ENCODE measurements at regions not wholly inside any gene's neighbourhood (a gene's known extent, or its start where the extent isn't known, plus 50 kb on each side); places are given as distances from the start of the nearest gene placed in this dataset.

DNA sequence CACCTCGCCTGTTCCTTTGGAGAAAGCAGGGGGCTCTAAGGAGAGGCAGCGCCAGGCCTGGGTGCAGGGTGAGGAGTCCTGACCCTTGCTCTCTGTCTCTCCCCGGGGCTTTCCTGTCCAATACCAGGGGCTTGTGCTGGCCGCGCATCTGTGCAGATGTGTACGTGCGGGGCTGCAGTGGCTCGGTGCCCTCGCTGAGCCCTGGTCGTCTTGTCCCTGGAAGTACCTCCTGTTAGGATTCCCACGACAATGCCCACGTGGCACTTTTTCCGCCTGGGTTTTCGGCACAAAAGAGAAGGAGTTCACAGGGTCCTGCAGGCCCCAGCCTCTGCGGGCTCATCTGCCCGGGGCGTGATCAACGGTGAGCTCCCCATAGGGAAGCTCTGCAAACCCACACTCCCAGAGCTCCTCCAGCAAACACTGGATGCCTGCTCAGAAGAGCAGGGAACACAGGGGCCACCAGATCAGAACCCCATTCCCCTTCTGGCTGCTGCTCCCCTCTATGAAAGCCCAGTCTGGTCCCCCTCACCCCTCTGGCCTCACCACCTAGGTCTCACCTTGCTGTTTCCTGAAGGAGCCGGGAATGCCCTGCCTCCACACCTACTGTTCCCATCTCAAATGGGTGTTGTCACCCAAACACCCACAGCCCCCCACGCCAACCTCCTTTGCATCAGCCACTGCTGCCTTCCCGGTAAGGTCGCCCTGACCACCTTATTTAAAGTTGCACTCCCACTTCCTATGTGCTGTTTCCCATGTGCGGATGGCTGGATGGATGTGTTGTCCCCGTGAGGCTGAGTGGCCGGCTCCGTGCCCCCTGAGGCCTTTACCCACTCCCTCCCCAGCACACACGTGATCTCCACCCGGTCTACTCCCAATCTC lies 62.6 kb upstream of the PRR20G start:
- no peaks in the 10 kb centered on the region for H3K9me3 Mint-ChIP-seq
- no peaks in the 10 kb centered on the region for H3K36me3 Mint-ChIP-seq
- peak; percentile 11 to 33 for ATAC-seq
- no peaks in the 10 kb centered on the region for H3K4me1 Mint-ChIP-seq (ENCODE audit: low read depth in 2 of 2)
- peaks cover 28 to 52% of the 10 kb centered on the region in 2 donors for H3K27me3 Mint-ChIP-seq
- H3K4me3 Mint-ChIP-seq = no peak overlapping the region
- no peak for DNase-seq (ENCODE audit: low spot score)
- H3K27ac Mint-ChIP-seq = no peak overlapping the region

DNA sequence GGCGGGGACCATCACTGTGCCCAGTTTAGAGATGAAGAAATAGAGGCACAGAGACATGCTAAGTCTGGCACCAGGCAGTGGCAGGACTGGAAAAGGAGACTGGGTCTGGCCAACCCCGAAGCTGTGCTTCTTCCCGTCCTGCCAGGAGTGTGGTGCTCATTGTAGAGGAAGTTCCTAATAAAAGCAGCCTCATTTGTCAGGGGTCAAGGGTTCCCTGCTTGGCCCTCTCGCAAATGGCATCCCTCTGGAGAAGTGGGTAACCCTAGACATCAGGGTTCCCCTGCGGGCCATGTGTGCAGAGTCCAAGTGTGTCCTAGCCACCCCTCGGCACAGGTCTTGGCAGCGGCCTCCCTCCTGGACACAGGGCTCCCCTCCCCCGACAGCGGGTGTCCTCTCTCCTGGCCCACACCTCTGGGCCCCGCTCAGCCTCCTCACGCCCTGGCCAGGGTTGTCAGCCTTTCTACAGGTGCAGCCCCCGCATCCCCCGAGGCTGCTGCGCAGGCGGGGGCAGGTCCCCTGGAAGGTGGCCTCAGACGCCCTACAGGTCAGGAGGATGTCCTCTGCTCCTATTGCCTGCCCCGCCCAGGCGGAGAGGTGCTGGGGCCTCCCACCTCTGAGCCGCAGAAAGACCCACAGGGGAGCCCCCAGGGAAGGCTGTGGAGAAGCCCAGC lies 61.8 kb upstream of the PRR20G start:
- Mint-ChIP-seq H3K27ac (no peak overlapping the region), H3K4me1 (ENCODE audit: low read depth in 2 of 2) (no peaks in the 10 kb centered on the region), H3K4me3 (no peak overlapping the region), H3K9me3 (no peaks in the 10 kb centered on the region), H3K27me3 (peaks cover 27 to 52% of the 10 kb centered on the region in 2 donors), H3K36me3 (no peaks in the 10 kb centered on the region)
- ATAC-seq (peak; percentile 44 to 60), DNase-seq (ENCODE audit: low spot score) (no peak)

DNA sequence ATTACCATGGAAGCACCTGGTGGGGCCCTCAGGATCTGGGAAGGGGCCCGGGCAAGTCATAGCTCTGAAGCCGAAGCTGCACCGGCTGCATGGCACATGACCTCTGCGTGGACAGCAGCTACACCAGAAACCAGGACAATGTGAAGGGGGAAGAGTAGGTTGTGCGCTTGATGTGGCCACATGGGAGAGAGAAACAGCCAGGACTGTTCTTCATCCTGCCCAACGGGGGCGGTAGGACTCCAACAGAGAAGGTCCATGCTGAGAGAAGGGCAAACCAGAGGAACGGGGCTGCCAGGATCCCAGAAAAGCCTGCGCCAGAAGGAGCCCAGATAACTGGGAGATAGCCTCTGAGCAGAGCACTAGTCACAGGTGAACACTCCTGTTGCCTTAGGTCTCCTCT lies 54.9 kb upstream of the PRR20G start:
- peaks cover 9% of the 10 kb centered on the region for H3K9me3 Mint-ChIP-seq
- no peak overlapping the region for H3K4me3 Mint-ChIP-seq
- H3K27ac Mint-ChIP-seq = no peak overlapping the region
- peaks cover 8% of the 10 kb centered on the region for H3K36me3 Mint-ChIP-seq
- ATAC-seq (no peak), DNase-seq (ENCODE audit: low spot score) (no peak)
- H3K4me1 Mint-ChIP-seq (ENCODE audit: low read depth in 2 of 2) = peaks cover 0 to 2% of the 10 kb centered on the region in 2 donors
- H3K27me3 Mint-ChIP-seq = peaks cover 28 to 41% of the 10 kb centered on the region in 2 donors

DNA sequence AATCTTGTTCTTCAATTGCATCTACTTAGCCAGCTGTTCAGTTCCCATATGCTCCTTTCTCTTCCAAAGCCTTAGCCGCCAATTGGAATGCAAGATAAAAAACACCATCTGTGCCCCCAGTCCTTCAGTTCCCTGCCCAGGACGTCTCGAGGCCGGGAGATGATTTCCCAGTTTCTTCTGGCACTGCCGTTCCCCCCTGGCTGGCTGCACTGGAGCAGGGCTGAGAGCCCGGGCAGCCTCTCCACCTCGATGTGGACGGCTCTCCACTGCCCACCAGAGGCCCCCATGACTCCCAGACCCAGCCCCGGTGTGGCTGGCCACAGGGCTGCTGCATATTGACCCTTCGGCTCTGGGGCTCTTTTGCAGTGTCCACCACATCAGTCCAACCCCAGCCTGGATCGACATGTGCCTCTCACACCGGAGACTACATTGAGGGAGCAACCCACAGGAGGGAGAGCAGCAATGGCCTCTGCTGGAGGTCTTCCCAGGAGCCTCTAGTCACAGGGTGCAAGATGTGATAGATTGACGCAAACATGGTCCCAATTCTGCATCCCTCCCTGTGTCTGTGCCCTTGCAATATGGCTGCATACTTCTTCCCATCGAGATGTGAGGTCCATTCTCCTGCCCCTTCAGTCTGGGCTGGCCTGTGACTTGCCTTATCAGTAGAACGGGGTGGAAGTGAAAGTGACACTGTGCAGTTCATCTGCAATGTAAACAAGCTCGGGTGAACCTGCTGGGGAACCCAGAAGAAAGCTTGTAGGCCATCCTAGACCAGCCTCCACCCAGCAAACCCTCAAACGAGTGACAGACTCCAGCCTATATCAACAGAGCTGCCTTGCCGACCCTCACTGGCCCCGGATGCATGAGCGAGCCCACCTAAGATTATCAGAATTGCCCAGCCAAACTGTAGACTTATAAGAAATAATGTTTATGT lies 52.3 kb upstream of the PRR20G start:
- H3K4me3 Mint-ChIP-seq = no peak overlapping the region
- no peak for DNase-seq (ENCODE audit: low spot score)
- peaks cover 21 to 25% of the 10 kb centered on the region in 2 donors for H3K27me3 Mint-ChIP-seq
- peaks cover 8% of the 10 kb centered on the region for H3K36me3 Mint-ChIP-seq
- H3K27ac Mint-ChIP-seq = no peak overlapping the region
- ATAC-seq = no peak
- peaks cover 0 to 2% of the 10 kb centered on the region in 2 donors for H3K4me1 Mint-ChIP-seq (ENCODE audit: low read depth in 2 of 2)
- H3K9me3 Mint-ChIP-seq = peaks cover 9% of the 10 kb centered on the region

DNA sequence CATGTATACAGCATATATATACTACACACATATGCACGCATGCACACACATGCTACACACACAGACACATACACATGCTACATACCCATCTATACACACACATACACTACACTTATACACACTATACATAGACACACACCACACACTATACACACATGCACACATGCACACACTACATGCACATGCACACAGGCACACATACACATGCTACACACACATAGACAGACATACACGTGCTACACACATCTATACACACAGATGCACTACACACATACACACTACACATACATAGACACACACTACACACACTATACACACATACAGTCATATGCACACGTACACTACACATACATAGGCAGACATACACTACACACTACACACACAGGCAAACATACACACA lies 51.2 kb upstream of the PRR20G start:
- ATAC-seq (no peak), DNase-seq (ENCODE audit: low spot score) (no peak)
- peaks cover 8% of the 10 kb centered on the region for H3K36me3 Mint-ChIP-seq
- H3K27me3 Mint-ChIP-seq = peaks cover 25 to 26% of the 10 kb centered on the region in 2 donors
- no peak overlapping the region for H3K27ac Mint-ChIP-seq
- peaks cover 0 to 2% of the 10 kb centered on the region in 2 donors for H3K4me1 Mint-ChIP-seq (ENCODE audit: low read depth in 2 of 2)
- H3K9me3 Mint-ChIP-seq = peaks cover 9% of the 10 kb centered on the region
- H3K4me3 Mint-ChIP-seq = no peak overlapping the region

DNA sequence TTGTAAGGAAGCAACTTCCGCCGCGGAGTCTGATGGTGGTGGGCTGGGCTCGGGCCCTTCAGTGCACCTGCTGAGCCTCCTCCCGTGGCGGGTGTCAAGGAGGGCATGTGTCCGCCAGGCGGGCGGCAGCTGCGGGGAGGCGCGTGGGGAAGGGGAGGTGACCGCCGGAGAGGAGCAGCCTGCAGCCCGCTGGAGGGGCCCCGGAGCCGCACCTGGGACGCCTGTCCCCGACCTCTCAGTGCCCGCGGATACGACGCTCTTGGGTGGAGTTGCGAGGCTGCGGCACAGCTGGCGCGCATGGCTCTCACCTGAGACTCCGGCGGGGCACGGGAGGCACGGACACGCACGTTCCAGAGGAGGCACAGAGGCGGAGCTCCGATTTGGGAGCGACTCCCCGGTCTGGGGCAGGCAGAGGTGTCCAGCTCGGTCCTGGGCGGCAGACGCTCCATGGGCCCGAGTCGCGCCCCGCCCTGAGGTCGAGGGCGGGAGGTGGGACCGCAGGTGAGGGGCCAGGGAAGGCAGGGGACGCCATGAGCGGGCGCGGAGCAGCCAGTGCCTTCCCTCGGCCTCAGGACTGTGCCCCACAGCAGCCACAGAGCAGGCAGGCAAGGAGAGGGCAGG lies 50.2 kb upstream of the PRR20G start:
- no peak for DNase-seq (ENCODE audit: low spot score)
- peaks cover 0 to 2% of the 10 kb centered on the region in 2 donors for H3K4me1 Mint-ChIP-seq (ENCODE audit: low read depth in 2 of 2)
- no peak overlapping the region for H3K4me3 Mint-ChIP-seq
- ATAC-seq = no peak
- no peak overlapping the region for H3K27ac Mint-ChIP-seq
- H3K36me3 Mint-ChIP-seq = peaks cover 8% of the 10 kb centered on the region
- peaks cover 9% of the 10 kb centered on the region for H3K9me3 Mint-ChIP-seq
- H3K27me3 Mint-ChIP-seq = peaks cover 23 to 26% of the 10 kb centered on the region in 2 donors

Measured in natural killer cell treated with Interleukin-12 subunit alpha and Interleukin-12 subunit beta and Interleukin-15 and Interleukin-18, amount 100 ng/mL, for 72 hours (primary cell).